ENCODE measurements at regions not wholly inside any gene's neighbourhood (a gene's known extent, or its start where the extent isn't known, plus 50 kb on each side); places are given as distances from the start of the nearest gene placed in this dataset.

GRCh38 chrX:26925088-26925487 lies 538.1 kb downstream of the PPP4R3C start:
- no peak for TF ChIP-seq EZH2phosphoT487 (IDR thresholded peaks at IDR 0.05; ENCODE audit: borderline replicate concordance, low read length)
- TF ChIP-seq CTCF (conservative IDR thresholded peaks at IDR 0.05; ENCODE audit: low read depth, low read length): no peak

All from PC-3 (cell line).